ENCODE measurements at regions not wholly inside any gene's neighbourhood (a gene's known extent, or its start where the extent isn't known, plus 50 kb on each side); places are given as distances from the start of the nearest gene placed in this dataset.
A peak's percentile ranks its signal among the peaks of the same experiment; 100 is the strongest.

DNA sequence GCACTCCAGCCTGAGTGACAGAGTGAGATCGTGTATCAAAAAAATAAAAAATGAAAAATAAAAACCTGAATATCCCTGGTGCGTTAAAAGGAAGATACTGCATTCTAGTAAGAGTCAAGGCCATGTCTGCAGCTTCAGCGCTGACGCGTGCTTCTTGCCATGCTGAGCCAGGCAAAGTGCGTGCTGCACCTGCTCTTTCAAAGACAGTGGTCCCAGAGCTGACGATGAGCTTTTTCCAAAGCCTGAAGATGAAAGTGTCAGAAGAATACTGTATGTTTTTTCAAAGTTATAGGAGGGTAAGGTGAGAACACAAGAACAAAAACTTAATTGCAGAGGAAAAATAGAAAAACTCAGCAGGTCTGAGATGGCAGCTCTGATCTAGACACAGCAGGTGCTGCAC, 115.1 kb downstream of the RNASET2 start:
- DNase-seq, result no peak

DNA sequence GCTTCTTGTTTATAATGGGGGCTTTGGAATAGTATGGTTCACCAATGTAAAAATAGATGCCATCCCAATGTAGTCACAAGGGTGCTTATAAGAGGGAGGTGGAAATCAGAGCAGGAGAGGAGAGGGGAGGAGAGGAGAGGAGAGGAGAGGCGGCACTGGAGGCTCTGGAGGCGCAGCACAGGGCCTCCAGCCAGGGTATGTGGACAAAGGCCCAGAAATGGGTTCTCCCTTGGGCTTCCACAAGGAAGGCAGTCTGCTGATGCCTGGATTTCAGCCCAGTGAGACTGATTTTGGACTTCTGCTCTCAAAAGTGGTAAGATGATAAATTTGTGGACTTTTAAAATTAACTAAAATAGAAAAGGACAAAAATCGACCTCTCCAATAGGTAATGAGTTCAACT, 116.8 kb downstream of the RNASET2 start:
- no peak for DNase-seq

DNA sequence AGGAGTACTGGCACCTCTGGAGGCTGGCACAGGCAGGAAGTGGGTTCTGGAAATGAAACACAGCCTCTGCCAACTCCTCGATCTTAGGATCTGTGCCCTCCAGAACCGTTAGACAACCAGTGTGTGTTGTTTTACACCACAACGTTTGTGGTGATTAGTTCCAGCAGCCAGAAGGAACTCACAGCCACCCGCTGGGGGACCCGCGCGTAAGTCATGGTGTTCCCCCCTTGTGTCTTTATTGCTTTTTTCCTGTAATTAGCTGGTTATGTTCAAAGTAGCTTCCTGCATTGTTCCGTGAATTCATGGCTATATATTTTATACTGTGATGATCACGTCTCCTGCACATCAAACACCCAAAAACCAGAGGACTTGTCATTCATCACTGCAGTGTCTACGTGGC, 117.4 kb downstream of the RNASET2 start:
- no peak for DNase-seq

DNA sequence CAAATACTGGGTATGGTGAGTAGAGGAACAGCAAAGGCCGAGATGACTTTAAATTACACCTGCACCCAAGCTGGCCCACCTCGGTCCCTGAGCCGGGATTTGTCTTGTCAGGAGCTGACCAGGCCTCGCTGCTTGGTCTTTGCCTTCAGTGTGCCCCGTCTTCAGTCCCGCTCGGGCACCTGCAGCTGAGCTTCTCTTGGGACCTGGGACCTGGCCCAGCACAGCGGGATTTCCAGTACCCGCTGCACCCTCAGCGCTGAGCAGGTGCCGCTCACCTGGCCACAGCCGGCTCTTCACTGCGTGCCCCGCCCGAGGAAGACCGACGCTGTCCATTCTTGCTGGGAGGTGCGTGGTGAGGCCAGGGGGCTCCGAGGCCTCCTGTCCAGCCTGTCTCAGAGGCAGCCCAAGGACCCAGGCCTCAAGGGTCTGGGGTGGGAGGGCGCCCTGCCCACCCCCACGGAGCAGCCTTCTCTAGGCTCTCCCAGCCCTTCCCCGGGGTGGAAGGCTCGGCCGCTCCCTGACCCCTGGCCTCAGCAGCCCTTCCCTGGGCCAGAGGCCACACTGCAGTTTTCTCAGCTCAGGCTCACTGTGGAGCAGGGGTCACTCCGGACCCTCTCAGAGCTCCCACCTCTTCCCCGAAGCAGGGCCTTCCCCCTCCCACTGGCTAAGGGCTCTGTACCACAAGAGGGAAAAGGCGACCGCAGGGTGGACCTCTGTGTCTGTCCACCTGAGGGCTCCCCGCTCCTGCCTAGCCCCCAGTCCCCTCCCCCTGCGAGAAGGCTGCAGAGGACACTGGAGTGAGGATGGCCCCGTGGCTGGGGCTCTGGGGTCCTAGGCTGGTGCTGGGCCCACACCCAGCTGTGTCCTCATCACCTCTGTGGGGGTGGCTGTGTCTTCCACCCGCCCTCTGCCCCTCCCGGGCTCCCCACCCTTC, 119.3 kb downstream of the RNASET2 start:
- DNase-seq, result no peak

DNA sequence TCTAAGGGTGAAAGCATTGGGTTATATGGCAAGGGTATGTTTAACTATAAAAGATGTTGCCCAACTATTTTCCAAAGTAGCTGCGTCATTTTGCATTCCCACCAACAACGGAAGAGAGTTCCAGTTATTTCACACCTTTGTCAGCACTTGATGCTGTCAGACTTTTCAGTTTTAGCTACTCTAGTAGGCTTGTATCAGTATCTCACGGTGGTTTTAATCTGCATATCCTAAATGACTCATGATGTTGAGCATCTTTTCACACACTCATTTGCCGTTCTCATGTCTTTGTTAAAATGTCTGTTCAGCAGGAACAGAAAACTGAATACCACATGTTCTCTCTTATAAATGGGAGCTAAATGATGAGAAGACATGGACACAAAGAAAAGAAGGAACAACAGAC, 122.3 kb downstream of the RNASET2 start:
- DNase-seq, result no peak

DNA sequence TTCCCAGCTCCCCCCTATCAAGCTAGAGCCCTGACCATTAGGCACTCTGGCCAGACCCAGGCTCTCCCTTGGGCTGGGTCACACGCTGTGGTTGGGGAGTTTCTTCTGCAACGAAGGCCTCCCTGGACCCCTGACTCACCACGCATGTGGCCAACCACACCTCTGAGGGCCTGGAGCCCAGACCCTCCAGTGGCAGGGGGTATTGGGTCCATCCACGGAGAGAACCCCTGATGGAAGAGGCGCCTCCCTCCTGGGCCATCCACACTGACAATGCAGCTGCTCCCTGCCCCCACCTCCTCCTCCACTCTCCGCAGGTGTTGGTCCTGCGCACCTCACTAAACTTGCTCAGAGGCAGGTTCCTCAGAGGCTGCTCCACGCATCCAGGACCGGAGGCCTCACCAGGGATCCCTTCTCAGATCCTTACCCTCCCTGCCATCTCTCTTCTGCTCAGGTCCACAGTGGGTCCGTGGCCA, 125.4 kb downstream of the RNASET2 start:
- no peak for DNase-seq

DNA sequence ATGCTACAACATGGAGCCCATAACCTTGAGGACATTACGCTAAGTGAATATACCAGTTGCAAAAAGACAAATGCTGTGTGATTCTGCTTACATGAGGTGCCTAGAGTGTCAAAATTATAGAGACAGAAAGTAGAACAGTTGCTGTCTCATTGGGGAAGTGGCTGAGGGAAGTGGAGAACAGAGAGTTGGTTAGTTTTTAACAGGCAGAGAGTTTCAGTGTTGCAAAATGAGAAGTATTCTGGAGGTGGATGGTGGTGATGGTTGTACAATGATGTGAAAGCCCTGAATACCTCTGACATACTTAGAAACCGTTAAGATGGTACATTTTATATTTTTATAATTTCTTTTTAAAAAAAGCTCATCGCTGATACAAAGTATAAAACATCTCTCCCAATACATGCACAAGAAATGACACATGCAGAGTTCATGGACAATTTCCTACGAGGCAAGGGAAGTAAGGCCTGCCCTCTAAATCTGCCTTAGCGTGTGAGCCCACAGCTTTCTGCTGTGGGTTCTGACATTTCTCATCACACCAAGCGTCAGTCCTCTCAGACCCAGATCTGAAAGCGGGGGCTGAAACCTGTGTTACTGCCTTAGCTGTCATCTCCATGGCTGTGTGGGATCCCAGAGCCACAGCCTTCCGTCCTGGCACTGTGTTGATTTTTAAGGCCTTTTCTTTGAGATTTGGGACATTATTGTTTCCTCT, 126.0 kb downstream of the RNASET2 start:
- peak; percentile 41 for DNase-seq

DNA sequence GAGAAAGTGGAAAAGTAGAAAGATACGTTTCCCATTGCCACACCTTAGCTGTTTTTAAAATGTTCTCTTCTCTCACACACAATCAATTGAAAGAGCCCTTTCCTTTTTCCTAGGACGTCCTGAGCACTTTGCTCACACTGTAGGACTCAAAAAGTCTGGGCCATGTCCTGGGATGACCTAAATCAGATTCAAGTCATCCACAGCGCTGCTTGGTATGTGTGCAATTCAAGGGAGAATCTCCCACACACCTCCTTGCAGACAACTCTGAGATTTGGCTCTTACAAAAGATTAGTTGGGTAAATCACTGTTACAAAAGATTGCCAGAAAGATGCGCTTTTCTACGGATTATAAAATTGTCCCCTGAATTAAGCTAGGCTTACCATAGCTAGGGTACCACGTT, 130.1 kb downstream of the RNASET2 start:
- DNase-seq, result no peak

DNA sequence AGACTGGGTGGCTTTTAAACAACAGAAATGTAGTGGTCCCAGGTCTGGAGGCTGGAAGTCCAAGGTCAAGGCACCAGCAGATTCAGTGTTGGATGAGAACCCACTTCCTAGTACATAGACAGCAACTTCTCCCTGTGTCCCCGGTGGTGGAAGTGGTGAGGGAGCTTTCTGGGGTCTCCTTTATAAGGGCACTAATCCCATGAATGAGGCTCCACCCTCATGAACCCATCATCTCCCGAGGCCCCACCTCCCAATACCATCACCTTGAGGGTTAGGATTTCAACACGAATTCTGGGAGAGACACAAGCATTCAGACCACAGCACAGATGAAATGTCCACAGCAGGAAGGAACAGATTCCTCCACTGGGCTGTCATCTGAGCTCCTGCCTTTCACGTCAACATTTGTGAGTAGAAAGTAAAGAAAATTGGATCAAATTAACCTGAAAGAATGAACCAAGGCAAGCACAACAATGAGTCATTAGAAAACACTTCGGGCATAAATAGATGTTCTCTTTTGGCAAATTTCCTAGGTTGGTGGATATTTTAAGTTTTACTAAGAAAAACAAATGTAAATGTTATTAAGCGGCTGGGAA, 130.7 kb downstream of the RNASET2 start:
- DNase-seq, result no peak

DNA sequence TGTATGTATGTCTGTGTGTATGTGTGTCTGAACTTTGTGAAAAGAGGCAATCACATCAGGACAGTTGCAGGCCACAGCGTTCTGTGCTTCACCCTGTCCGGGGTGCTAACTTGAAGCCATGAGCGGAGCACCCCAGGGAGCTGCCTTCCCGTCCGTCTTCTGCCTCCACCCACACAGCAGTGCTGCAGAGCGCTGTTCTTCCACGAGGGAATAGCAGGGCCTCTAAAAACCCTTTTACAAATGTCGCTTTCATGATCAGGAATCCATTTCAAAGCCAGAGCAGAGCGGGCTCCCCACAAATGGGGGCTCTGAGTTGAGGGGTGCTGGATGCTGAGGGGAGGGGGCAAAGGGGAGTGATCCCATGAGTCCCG, 131.5 kb downstream of the RNASET2 start:
- no peak for DNase-seq

DNA sequence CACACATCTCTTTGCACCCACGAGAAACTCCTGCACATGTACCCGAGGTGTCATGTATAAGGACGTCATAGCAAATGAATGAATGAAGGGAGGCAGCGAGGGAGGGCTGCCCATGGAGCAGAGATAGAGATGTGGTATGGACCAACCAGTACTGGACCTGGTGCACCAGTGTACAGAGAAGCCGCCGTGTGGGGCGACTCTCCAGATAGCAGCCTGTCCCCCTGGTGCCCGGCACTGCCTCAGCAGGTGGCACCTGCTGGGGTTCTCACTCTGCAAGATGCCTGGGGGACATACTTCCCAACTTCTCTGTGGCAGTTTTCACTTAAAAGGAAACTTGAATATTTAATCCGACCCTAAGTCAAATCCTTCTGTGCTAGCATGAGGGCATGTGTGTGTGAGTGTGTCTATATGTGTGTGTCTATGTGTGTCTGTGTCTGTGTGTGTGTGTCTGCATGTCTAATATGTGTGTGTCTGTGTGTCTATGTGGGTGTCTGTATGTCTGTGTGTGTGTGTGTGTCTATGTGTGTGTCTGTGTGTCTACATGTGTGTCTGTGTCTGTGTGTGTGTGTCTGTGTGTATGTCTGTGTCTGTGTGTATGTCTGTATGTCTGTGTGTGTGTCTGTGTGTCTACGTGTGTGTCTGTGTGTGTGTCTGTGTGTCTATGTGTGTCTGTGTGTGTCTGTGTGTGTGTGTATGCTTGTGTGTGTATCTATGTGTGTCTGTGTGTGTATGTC, 132.0 kb downstream of the RNASET2 start:
- no peak for DNase-seq

DNA sequence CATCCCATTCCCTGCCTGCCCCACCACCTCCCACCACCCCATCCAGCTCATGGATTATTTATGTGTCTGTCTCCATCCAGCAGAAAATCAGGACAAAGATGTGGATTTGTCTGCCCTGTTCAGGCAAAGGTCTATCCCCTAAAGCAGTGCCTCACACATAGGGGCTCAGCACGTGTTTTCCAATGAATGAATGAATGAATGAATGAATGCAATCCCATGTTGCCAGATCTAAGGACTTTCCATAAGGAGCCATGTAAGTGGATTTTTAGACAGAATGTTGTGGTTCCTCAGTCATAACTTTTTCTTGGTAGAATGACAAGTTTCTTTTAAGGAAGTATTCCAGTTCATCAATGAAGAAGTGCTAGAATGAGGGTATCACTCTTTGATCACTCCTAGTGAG, 133.7 kb downstream of the RNASET2 start:
- no peak for DNase-seq

DNA sequence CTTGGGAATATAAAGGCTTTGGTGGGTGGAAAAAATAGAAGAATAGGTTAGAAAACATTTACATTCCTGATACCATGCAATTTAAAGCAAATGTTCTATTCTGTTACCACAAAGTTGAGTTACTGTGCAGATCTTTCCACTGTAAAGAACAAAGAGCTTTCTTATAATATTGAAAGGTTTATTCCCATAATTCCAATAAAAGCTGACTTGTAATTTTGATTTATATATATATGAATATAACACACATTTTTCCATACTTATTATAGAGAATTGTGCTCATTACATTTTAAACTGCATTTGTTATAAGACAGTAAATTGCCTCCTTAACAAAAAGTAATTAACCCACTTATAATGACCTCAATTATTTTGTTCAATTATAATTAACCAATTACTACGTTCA, 135.9 kb downstream of the RNASET2 start:
- no peak for DNase-seq

DNA sequence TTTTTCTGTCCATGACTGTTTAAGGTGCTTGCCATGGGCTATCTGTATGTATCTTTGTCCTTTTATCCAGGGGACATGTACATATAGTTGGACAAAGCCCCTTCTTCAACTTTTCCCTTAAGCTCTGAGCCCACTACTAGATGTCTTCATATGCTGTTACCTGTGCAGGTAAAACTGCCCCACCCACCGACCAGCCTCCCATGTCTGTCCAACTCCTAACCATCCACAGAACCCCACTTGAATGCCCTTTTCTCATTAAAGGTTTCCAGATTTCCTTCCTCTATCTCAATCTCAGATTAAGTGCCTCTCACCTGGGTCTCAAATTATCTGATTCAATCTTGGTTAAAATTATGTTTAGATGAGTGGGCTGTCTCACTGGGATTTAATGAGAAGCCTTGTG, 136.3 kb downstream of the RNASET2 start:
- no peak for DNase-seq

DNA sequence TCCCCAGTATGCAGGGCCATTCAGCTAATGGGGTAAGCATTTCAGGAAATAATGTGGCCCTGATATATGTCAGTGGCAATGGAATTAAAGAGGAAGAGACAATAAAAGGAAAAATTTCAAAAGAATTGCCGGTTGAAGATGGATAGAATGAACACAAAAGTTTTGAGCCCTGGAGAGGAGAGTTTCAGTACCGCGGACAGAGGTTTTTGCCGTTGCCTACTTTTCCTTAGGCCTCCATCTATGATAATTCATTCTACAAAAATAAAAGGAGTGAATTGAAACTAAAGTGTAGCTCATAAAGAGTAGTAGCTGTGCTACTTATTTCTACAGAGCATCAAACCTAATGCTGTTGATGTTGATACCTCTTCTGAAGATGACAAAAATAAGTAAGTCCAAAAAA, 140.7 kb downstream of the RNASET2 start:
- DNase-seq, result no peak

DNA sequence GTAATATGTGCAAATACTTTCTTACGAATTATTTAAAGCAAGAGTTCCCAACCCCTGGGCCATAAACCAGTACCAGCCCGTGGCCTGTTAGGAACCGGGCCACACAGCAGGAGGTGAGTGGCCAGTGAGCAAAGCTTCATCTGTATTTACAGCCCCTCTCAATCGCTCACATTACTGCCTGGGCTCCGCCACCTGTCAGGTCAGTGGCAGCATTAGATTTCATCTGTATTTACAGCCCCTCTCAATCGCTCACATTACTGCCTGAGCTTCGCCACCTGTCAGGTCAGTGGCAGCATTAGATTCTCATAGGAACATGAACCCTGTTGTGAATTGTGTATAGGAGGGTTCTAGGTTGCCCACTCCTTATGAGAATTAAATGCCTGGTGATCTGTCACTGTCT, 142.0 kb downstream of the RNASET2 start:
- DNase-seq, result no peak

DNA sequence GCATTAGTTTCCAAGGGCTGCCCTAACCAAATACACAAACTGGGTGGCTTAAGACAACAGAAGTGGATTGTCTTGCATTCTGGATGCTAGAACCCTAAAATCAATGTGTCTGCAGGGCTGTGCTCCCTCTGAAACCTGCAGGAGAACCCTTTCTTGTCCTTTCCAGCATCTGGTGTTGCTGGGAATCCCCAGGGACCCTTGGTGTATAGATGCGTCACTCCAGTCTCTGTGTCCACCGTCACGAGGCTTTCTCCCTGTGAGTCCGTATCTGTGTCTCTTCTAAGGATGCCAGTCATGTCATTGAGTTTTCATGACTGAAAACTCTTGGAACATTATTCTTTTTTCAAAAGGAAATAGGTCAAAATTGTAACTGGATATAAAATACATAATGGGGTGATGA, 142.9 kb downstream of the RNASET2 start:
- DNase-seq, result no peak

DNA sequence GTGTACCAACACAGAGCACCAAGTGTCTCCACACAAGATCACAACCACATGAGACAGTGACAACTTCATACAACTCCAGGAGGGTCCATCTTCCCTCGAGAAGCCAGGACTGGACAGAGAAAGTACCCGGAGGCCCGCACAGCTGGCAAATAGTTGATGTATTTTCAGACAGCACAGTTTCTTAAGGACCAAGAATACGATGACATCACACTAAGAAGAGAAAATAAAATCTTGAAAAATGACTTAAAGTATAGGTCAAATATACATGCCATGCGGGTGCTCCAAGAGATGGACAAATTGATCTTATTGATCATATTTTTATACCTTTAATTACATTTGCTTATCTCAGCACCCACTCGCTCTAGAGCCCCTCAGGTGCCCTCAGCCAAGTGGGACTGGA, 145.5 kb downstream of the RNASET2 start:
- no peak for DNase-seq

DNA sequence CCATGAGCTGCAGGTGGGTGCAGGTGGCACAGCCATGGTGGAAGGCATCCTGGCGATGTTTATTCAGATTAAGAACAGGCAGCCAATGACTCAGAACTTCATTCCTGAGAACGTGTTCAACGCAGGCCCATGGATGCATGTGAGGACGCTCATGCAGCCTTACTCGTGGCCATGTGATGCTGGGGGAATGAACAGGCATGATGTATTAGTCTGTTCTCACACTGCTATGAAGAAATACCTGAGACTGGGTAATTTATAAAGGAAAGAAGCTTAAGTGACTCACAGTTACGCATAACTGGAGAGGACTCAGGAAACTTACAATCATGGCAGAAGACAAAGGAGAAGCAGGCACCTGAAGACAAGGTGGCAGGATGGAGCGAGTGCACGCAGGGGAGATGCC, 146.6 kb downstream of the RNASET2 start:
- DNase-seq, result no peak

DNA sequence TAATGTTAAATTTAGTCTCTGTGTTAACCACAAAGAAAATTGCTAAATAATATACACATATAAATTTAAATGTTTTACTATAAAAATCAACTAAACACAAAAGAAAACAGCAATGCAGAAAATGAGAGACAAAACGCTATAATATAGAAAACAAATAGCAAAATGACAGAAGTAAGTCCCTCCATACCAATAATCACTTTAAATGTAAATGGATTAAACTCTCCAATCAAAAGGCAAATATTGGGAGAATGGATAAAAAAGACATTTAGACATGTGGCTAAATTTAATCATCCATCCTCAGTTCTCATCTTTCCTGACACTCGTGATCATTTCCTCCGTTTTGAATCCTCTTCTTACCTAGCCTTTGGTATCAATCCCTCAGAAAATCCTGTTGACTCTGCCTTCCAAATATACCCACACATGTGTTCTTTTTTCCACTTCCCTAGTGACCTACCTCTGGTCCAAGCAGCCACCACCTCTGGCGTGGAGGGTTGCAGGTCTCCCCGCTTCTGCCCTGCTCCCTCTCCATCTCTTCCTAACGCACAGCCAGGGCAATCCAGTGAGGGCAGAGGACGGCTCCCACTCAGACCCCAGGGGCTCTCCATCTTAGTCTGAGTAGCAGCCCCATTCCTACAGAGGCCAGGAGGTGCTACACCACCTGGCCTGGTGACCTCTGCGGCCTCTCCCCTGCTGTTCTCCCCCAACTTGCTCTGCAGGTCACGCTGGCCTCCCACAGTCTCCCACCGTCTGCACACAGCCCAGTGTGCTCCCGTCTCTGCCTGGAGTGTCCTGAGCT, 149.2 kb downstream of the RNASET2 start:
- no peak for DNase-seq

DNA sequence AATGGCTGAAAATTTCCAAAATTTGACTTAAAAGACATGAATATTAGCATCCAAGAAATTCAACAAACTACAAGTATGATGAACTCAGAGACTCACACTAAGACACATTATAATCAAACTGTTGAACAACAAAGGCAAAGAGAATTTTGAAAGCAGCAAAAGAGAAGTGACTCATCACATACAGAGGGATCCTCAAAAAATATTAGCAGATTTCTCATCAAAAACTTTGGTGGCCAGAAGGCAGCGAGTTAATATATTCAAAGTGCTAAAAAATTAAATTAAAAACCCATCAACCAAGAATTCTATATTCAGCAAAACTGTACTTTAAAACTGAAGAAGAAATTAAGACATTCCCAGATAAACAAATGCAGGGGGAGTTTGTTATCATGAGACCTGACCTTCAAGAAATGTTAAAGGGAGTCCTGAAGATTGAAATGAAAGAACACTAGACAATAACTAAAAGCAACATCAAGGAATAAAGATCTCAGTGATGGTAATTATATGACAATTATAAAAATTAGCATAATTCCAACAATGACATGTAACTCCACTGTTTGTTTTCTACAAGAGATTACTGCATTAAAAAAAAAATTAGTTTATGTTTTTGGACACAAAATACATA, 150.0 kb downstream of the RNASET2 start:
- no peak for DNase-seq

DNA sequence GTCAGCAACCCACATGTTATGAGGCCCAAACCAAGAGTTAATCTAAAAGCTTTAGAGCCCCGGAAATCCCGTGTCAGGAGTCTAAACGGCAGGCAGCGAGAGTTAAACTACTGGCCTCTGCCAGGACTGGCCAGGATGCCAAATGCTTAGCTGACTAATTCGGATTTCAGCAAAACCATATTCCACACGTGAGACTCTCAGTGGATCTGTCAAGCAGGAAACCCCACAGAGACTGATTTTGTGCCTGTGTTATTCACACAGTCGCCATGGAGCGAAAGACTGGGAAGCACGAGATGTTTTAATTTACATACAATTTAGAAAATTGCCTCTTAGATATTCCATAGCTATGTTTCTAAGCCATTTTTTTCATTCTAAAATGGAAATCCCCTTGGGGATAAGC, 152.9 kb downstream of the RNASET2 start:
- DNase-seq, result no peak

Data from activated CD4-positive, alpha-beta T cell treated with anti-CD3 and anti-CD28 coated beads for 48 hours (primary cell).